GM19328 (cell line): ENCODE measurements at regions not wholly inside any gene's neighbourhood (a gene's known extent, or its start where the extent isn't known, plus 50 kb on each side); places are given as distances from the start of the nearest gene placed in this dataset.
"Not testable (repeated sequence)": the region's sequence is repeated elsewhere in the genome, so short reads cannot be mapped to it uniquely, and the experiment has no call there.

Experiments
- ATAC-seq: cut with Tn5 transposase; IDR thresholded peaks from one replicate; pipeline ENCODE4 v1.9.1; 2021; ENCODE audit warnings: mild to moderate bottlenecking, moderate library complexity; ENCODE audit not compliant: unreplicated experiment

GRCh38 chr12:62016021-62016420, 244.2 kb upstream of the USP15 start:
- no peak for ATAC-seq

DNA sequence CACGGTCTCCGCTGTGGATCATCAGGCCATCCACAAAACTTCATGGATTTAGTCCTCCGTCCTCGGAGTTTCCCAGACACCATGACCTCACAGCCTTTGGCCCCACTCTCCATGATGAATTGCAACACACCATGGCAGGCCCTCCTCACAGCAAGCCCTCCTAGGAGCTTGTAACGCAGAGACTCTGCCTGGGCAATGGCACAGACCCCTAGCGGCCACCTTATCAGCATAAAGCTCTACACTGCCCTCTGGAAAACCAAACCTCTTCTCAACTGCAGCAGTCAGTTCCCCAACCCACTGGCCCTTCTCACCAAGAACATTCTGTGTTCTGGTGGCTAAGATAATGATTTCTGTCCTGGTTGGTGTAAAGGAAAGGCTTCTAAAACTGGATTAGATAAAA, 238.4 kb upstream of the USP15 start:
- ATAC-seq: no peak

- no peak for ATAC-seq
Measured at GRCh38 chr12:62028536-62028935, 231.7 kb upstream of the USP15 start.

- ATAC-seq: no peak
Measured at GRCh38 chr12:62032870-62033269, 227.3 kb upstream of the USP15 start.

GRCh38 chr12:62044450-62045135, 215.6 kb upstream of the USP15 start:
- no peak for ATAC-seq

DNA sequence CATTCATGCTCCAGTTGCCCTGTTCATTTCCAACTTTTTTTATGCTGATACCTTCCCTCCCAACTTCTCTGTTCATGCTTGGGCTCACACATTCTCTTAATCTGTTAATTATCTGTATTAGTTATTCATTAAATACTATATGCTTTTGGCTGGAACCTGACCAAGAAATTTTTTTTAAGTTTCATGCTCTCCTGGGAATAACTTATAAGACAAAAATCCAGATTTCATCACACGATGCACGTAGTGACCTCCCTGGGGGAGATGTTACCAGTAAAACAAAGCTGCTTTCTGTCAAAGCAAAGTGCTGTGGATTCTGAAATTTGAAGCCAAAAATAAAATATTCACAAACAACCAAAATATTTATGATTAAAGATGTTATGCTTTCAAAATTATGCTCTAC, 215.0 kb upstream of the USP15 start:
- ATAC-seq: no peak

DNA sequence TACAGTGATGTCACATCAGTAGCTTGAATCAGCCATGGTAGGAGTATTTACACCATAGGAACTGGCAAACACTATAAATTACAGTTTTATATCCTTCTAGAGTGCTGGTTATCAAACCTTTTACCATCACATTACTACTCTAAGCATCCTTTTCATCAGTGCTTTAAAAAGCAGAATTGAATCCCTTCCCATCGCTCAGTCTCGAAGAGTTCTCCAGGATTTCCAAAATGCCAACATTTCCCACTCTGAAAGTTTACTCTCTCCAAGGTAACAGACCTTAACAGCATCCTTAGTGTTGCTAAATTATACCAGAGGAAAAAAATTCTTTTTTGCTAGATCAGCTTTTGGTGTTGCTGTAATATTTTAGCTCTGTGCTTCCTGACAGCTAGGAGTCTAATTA, 209.4 kb upstream of the USP15 start:
- no peak for ATAC-seq

GRCh38 chr12:62069976-62070375, 190.2 kb upstream of the USP15 start:
- ATAC-seq: no peak

- not testable (repeated sequence) for ATAC-seq
Measured at GRCh38 chr12:62073236-62073635, 187.0 kb upstream of the USP15 start.

DNA sequence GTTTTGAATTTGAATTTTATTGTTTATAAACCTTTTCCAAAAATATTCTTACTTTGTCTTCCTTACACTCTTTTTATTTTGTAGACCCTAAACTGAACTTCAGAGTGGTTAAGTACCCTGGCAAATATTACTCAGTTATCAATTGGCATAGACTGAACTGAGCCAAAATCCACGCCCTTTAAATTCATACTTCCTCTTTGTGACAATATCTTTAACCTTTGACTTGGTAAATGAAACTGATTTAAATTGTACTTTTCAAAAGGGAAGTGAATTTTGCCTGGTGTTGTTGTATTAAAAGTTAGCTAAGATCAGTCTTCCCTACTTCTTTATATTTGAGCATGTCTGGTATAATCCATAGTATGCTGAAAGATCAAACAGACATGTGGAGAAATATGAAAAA, 184.3 kb upstream of the USP15 start:
- no peak for ATAC-seq

DNA sequence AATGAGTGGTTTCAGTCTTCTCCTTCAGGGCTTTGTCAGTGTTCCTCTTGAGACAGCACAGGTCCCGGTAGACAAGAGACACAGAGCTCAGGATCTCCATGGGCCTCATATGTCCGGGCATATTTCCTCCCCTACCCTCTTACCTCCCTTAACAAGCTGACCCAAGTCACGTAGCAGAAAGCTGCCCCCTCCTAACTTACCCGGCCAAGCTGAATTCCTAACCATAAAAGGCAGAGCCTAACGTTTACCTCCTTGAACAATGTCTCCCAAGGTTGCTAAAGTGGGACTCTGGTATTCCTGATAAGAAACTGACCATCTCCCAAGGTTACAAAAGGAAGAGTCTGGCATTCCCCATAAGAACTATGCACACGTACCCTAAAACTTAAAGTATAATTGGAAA, 182.2 kb upstream of the USP15 start:
- no peak for ATAC-seq

GRCh38 chr12:62082448-62082847, 177.8 kb upstream of the USP15 start:
- ATAC-seq: no peak

- no peak for ATAC-seq
Measured at GRCh38 chr12:62098132-62098531, 162.1 kb upstream of the USP15 start.

GRCh38 chr12:62103748-62104147, 156.5 kb upstream of the USP15 start:
- ATAC-seq: no peak

- no peak for ATAC-seq
Measured at GRCh38 chr12:62106547-62107185, 153.5 kb upstream of the USP15 start.

DNA sequence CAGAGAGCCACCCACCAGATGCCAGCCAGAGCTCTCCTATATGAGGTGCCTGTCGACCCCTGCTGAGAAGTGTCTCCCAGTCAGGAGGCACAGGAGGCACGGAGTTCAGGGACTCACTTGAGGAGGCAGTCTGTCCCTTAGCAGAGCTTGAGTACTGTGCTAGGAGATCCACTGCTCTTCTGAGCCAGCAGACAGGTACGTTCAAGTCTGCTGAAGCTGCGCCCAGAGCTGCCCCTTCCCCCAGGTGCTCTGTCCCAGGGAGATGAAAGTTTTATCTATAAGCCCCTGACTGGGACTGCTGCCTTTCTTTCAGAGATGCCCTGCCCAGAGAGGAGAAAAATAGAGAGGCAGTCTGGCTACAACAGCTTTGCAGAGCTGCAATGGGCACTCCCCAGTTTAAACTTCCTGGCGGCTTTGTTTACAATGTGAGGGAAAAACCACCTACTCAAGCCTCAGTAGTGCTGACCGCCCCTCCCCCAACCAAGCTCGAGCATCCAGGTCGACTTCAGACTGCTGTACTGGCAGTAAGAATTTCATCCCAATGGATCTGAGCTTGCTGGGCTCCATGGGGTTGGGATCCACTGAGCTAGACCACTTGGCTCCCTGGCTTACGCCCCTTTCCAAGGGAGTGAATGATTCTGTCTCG, 146.7 kb upstream of the USP15 start:
- no peak for ATAC-seq

DNA sequence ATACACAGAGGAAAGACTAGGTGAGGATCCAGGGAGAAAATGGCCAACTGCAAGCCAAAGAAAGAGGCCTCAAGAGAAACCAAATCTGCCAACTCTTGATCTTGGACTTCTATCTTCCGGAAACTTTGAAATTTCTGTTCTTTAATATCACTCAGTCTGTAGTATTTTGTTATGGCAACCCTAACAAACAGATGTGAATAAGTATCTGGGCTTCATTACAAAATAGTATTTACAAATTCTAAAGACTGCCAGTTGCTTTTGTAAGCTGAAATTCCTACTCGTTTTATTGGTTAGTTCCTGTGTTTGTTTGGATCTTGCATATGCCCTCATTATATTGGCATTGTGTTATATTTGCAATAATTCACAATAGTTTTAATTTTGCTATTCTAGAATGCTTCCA, 143.2 kb upstream of the USP15 start:
- no peak for ATAC-seq

DNA sequence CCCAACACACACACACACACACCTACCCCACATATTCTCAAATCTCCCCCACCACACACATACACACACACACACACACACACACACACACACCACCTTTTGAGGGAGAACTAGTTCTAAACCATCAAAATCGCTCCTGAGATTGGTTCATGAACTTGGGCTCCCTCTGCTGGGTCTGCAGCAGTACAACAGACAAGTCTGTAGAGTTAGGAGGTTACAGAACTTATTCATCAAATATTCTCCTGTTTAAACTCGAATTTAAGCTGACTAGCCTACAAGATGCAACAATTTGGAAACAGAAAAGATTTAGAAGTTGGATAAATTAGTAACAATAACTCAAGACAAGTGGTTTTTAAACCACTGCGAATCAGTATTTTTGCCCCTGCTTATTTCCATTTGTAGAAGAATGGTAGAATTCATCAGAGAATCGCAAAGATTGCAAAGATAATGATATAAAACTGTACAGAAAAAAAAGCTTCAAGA, 136.4 kb upstream of the USP15 start:
- no peak for ATAC-seq

- ATAC-seq: no peak
Measured at GRCh38 chr12:62127516-62127915, 132.7 kb upstream of the USP15 start.

DNA sequence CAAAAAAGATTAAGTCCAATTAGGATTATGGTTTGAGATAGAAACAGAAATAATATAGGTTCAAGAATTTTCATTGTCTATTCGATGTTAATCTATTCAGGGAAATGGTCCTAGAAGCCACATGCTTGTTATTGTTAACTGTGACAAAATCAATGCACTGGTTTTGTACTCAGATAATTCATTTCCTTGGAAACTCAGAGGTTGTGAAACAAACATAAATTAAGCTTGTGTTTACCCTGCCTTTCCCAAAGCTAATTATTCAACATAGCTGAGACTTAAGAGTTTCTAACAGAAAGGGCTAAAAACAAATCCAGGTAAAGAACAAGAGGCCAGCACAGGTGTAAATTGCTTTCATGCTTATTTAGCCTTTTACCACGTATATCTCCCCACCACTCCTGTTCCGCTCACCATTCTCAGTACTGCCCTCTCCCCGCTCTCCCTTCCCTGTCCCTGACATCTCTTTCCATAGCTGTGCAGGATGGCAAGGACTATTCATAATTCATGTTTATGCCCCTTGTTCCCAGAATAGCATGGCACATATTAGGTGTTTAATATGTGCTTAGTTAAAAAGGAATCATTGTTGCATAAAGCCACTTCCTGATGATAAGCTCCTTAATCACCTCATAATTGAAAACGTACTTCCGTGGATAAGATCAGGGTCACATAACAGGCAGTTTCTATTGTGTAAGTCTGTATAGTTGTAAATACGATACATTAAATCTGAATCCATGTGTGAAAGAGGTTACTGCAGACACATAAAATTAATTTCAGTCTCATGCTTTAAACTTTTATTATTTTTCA, 131.8 kb upstream of the USP15 start:
- no peak for ATAC-seq

- ATAC-seq: no peak
Measured at GRCh38 chr12:62129291-62129690, 130.9 kb upstream of the USP15 start.
